Loucy (cell line): ENCODE measurements at regions not wholly inside any gene's neighbourhood (a gene's known extent, or its start where the extent isn't known, plus 50 kb on each side); places are given as distances from the start of the nearest gene placed in this dataset.

ENCODE experiments used
- H2AFZ ChIP-seq: fragments of 200-600 bp; sonication (generic); 2 replicates; pipeline ENCODE4 v1.6.0; 2016; ENCODE audit warnings: antibody characterized with exemption, mild to moderate bottlenecking, low read length, moderate library complexity
- H3F3A ChIP-seq: fragments of 200-600 bp; 2 replicates; pipeline ENCODE4 v1.6.0; 2016; ENCODE audit warnings: antibody characterized with exemption, low read depth, mild to moderate bottlenecking
- H3K27me3 ChIP-seq: fragments of 200-600 bp; sonication (generic); 2 replicates; pipeline ENCODE4 v1.6.1; 2014; ENCODE audit warnings: low read length, mild to moderate bottlenecking; ENCODE audit not compliant: insufficient read depth, poor library complexity, severe bottlenecking
- H3K36me3 ChIP-seq: fragments of 200-600 bp; sonication (generic); 2 replicates; pipeline ENCODE4 v1.6.1; 2016; ENCODE audit warnings: low read length; ENCODE audit not compliant: insufficient read depth
- H3K4me1 ChIP-seq: fragments of 200-600 bp; sonication (generic); 2 replicates; pipeline ENCODE4 v1.5.1; 2014; ENCODE audit warnings: low read length, mild to moderate bottlenecking; ENCODE audit not compliant: insufficient read depth, poor library complexity, severe bottlenecking
- H3K4me2 ChIP-seq: fragments of 200-600 bp; sonication (generic); 2 replicates; pipeline ENCODE4 v1.6.0; 2014; ENCODE audit warnings: antibody characterized with exemption, low read length, low read depth, mild to moderate bottlenecking; ENCODE audit not compliant: poor library complexity, severe bottlenecking
- H3K4me3 ChIP-seq: fragments of 200-600 bp; sonication (generic); 2 replicates; pipeline ENCODE4 v1.5.1; 2014; ENCODE audit warnings: low read length, mild to moderate bottlenecking, mixed read lengths; ENCODE audit not compliant: poor library complexity, severe bottlenecking
- H3K79me2 ChIP-seq: fragments of 200-600 bp; sonication (generic); 2 replicates; pipeline ENCODE4 v1.6.1; 2014; ENCODE audit warnings: low read length; ENCODE audit not compliant: insufficient read depth
- H3K9ac ChIP-seq: fragments of 200-600 bp; sonication (generic); 2 replicates; pipeline ENCODE4 v1.6.0; 2014; ENCODE audit warnings: mild to moderate bottlenecking, low read depth, low read length, moderate library complexity; ENCODE audit not compliant: poor library complexity, severe bottlenecking
- H3K9me2 ChIP-seq: fragments of 200-600 bp; sonication (generic); replicated peaks from 2 replicates; pipeline ENCODE4 v1.6.1; 2016; ENCODE audit warnings: low read depth, low read length, mixed read lengths
- H3K9me3 ChIP-seq: fragments of 200-600 bp; sonication (generic); 2 replicates; pipeline ENCODE4 v1.6.1; 2014; ENCODE audit warnings: mild to moderate bottlenecking, antibody characterized with exemption, low read length, low read depth; ENCODE audit not compliant: insufficient read depth
- H4K20me1 ChIP-seq: fragments of 200-600 bp; sonication (generic); 2 replicates; pipeline ENCODE4 v1.6.0; 2014; ENCODE audit warnings: antibody characterized with exemption, low read length, mild to moderate bottlenecking; ENCODE audit not compliant: insufficient read depth, poor library complexity, severe bottlenecking
- CTCF ChIP-seq: fragments of 200-600 bp; sonication (generic); conservative IDR thresholded peaks from 2 replicates; pipeline ENCODE4 v1.5.1; 2014; ENCODE audit warnings: mild to moderate bottlenecking, antibody characterized with exemption, low read length
- EZH2phosphoT487 ChIP-seq: fragments of 200-600 bp; IDR thresholded peaks from 2 replicates; pipeline ENCODE4 v1.6.1; 2018; ENCODE audit warnings: antibody characterized with exemption, mild to moderate bottlenecking, moderate library complexity, borderline replicate concordance

- H3K9me3 ChIP-seq: no peaks in the 10 kb centered on the region
These were observed 295.0 kb upstream of the MDFIC2 start for GRCh38 chr3:70607469-70607868.

GRCh38 chr3:70606018-70606417 lies 293.6 kb upstream of the MDFIC2 start:
- Histone ChIP-seq H3K79me2 (no peaks in the 10 kb centered on the region), H4K20me1 (no peaks in the 10 kb centered on the region), H3K4me3 (no peak overlapping the region), H3K9me2 (no peaks in the 10 kb centered on the region), H3K9ac (no peak overlapping the region), H3K9me3 (no peaks in the 10 kb centered on the region), H3F3A (no peaks in the 10 kb centered on the region), H3K27me3 (no peaks in the 10 kb centered on the region), H3K4me2 (no peak overlapping the region), H3K4me1 (no peaks in the 10 kb centered on the region), H3K36me3 (no peaks in the 10 kb centered on the region), H2AFZ (no peak overlapping the region)
- TF ChIP-seq CTCF (no peak), EZH2phosphoT487 (no peak)

More at GRCh38 chr3:70607469-70607868, 295.0 kb upstream of the MDFIC2 start:
- no peaks in the 10 kb centered on the region for H3K79me2 ChIP-seq
- no peak overlapping the region for H2AFZ ChIP-seq
- H3K9ac ChIP-seq: no peak overlapping the region
- no peaks in the 10 kb centered on the region for H3K9me2 ChIP-seq
- no peaks in the 10 kb centered on the region for H3K36me3 ChIP-seq
- no peaks in the 10 kb centered on the region for H3K27me3 ChIP-seq
- TF ChIP-seq EZH2phosphoT487: no peak
- no peak for TF ChIP-seq CTCF
- no peaks in the 10 kb centered on the region for H4K20me1 ChIP-seq
- H3K4me3 ChIP-seq: no peak overlapping the region
- no peak overlapping the region for H3K4me2 ChIP-seq
- no peaks in the 10 kb centered on the region for H3F3A ChIP-seq
- H3K4me1 ChIP-seq: no peaks in the 10 kb centered on the region

GRCh38 chr3:70603103-70603502 lies 290.7 kb upstream of the MDFIC2 start:
- TF ChIP-seq EZH2phosphoT487: no peak
- no peak for TF ChIP-seq CTCF
- H3K9ac ChIP-seq: no peak overlapping the region
- H3K9me3 ChIP-seq: no peaks in the 10 kb centered on the region
- H3K4me1 ChIP-seq: no peaks in the 10 kb centered on the region
- H3K36me3 ChIP-seq: no peaks in the 10 kb centered on the region
- H3K4me3 ChIP-seq: no peak overlapping the region
- H3K9me2 ChIP-seq: no peaks in the 10 kb centered on the region
- H3K27me3 ChIP-seq: no peaks in the 10 kb centered on the region
- H2AFZ ChIP-seq: no peak overlapping the region
- H3F3A ChIP-seq: no peaks in the 10 kb centered on the region
- H4K20me1 ChIP-seq: no peaks in the 10 kb centered on the region
- H3K79me2 ChIP-seq: no peaks in the 10 kb centered on the region
- H3K4me2 ChIP-seq: no peak overlapping the region
